GM21381 (cell line): ENCODE measurements at regions not wholly inside any gene's neighbourhood (a gene's known extent, or its start where the extent isn't known, plus 50 kb on each side); places are given as distances from the start of the nearest gene placed in this dataset.

ENCODE experiments used
- ATAC-seq: cut with Tn5 transposase; IDR thresholded peaks from one replicate; pipeline ENCODE4 v1.9.1; 2021; ENCODE audit warnings: mild to moderate bottlenecking, moderate library complexity; ENCODE audit not compliant: unreplicated experiment

- no peak for ATAC-seq
Measured at GRCh38 chr2:136377423-136378382, 259.8 kb upstream of the CXCR4 start.

DNA sequence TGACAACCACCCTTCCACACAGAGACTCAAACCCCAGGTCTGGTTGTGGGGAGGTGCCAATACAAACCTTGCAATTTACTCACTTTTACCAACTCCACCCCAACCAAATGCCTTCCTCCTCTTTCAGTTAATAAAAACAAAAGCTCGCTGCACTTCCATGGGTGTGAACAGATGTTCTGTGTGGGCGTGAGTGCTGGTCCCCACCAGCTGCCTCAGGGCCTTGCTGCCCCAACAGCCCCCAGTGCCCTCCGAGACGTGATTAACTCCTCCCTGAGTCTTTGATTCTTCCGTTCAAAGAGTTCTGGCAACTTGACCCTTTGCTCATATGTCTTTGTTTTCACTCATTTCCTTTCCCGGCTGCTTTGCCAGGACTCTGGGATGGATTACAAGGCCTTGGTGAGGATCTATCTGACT, 258.9 kb upstream of the CXCR4 start:
- ATAC-seq = no peak

DNA sequence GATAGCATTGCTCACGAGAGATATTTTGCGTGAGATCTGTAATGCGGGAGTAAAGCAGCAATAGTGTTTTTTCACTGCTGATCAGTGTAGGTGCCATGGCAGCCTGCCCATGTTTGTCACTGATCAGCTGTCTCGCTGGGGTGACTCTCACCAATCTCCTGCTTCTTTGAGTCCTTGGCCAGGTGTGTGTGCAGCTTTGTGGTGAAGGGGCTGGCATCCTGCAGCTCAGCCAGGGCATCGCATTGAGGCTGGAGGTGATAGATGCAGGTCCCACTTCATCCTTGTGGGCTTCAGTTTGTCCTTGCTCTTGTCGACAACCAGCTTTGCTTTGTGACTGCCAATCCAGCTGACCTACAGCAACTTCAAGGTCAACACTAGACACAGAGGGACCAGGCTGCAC, 258.3 kb upstream of the CXCR4 start:
- ATAC-seq = no peak

DNA sequence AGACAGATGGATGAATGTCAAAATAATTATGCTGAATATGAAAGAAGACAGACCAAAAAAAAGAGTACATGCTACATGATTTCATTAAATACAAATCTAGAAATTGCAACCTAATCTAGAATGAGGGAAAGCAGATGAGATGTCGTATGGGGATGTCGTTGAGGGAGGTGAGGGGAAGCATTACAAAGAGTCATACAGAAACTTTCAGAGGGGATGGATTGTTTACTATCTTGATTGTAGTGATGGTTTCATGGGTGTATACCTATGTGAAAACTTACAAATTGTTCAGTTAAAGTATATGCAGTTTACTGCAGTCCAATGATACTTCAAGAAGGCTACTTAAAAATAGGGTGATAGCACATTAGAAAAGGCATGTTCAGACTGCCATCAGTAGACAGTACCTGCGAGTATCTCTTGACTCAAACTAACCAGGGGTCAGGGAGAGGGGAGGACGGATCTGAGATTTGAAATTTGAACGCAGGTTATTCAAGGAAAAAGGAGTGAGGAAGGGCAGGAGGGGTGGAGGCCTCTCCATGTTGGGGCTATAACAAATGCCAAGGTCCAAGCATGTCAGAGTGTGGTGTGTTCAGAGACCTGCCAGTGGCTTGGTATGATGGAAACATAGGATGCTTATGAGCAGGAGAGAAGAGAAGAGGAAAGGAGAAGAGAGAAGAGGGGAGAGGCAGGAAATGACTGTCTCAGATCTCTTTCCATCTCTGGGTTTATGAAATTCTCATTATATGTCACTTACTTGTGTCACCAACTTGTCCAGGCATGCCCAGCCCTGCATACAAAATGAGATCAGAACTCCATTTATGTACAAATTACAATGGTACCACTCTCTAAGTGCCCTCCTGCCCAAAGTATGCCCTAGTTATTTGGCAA, 257.3 kb upstream of the CXCR4 start:
- ATAC-seq = peak; percentile 44

DNA sequence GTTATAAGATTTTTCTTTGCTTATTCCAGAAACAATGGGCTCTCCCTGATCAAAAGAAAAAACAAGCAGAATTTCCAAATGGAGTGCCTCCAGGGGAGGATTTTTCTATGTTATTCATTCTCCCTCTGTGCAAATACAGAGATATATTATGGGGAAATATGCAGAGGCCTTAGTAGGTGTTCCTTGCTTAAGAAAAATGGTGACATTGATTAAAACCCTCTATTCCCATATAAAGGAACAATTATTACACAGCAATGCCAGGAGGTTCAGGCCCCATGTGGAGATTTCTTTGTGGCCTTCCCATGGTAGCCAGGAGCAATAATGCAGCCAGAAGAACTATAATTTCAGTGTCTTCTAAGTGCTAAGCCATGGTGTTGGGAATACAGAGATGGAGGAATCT, 255.9 kb upstream of the CXCR4 start:
- no peak for ATAC-seq

DNA sequence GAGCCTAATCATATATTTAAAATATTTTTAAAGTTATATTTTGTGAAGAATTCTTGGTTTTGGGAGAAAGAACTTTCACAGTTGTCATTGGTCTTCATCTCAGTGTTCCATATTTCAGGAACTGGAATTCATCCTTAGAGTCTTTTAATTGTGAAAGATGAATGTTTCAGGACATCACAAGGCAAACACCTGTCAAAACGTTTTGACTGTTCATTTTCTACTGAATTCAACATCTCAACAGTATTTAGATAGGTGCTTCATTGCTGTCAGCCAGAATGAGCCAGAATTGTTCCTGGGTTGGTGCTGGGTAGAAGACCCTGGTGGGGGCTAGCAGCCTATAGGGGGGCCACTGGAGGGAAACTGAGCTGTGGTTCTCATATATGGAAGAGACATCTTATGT, 255.1 kb upstream of the CXCR4 start:
- ATAC-seq = no peak

DNA sequence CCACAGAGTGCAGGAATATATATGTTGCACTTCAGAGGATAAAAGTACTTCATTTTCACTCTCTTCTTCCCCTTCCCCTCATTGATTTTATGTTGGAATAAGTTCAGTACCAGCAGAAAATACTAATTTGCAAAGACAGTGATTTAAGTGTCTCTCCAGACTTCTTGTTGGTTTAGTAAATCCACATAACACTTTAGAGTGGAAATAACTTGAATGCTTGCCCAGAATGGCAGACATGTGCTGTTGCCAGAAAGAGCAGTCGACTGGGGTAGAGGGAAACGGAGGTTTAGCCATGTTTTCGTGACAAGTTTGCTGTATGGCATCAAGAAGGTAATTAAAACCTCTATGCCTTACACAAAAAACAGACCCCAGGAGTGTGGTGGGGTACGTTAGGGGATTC, 246.0 kb upstream of the CXCR4 start:
- no peak for ATAC-seq

DNA sequence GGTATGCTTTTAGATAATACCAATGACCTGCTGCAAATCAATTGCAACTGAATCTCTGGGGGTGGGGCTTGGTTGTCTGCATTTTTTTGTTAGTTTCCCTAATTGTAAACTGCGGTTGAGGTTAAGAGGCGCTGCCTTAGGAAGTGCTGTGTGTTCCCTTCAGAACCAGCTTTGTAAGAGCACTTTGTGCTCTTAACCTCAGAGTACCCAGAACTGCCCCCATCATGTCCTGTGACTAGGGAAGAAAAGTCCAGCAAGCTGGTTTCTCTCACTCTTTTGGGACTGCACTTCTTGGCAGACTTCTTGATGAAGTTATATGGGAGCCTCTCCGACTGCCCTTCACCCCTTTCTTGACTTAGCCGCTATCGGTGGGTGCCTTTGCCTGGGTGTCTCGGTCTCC, 245.5 kb upstream of the CXCR4 start:
- ATAC-seq = no peak

GRCh38 chr2:136362676-136363390, 244.9 kb upstream of the CXCR4 start:
- peak; percentile 99 for ATAC-seq

DNA sequence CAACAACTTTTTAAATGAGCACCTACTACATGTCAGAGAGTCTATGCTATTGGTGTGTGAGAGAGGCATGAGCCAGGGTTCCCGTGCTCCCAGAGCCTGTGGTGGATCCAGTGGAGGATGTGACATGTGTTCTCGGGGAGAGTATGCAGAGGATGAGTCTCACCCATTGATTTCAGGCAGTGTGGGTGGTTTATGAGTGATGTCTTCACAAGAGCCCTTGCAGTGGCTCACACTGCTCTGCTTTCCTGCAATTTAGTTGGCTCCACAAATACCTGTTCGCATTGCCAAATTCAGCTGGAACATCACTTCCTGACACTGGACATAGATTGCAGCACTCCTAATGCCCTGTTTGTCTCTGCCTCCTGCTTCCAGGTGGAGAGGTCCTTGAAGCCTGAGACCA, 243.6 kb upstream of the CXCR4 start:
- ATAC-seq = no peak

DNA sequence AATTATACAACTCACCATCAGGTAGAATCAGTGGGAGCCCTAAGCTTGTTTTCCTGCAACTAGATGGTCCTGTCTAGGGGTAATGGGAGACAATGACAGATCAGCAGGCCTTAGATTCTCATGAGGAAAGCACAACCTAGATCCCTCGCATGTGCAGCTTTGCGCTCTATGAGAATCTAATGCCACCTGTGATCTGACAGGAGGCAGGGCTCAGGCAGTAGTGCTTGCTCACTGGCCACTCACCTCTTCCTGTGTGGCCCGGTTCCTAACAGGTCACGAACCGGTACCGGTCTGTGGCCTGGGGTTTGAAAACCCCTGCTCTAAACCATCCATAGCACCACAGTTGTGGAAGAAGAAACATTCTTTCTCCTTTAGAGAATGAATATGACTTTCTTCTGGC, 242.8 kb upstream of the CXCR4 start:
- ATAC-seq = no peak

- ATAC-seq = no peak
Measured at GRCh38 chr2:136359121-136359965, 241.4 kb upstream of the CXCR4 start.

- ATAC-seq = no peak
Measured at GRCh38 chr2:136358576-136358975, 240.6 kb upstream of the CXCR4 start.

GRCh38 chr2:136357007-136357380, 239.0 kb upstream of the CXCR4 start:
- ATAC-seq = no peak

DNA sequence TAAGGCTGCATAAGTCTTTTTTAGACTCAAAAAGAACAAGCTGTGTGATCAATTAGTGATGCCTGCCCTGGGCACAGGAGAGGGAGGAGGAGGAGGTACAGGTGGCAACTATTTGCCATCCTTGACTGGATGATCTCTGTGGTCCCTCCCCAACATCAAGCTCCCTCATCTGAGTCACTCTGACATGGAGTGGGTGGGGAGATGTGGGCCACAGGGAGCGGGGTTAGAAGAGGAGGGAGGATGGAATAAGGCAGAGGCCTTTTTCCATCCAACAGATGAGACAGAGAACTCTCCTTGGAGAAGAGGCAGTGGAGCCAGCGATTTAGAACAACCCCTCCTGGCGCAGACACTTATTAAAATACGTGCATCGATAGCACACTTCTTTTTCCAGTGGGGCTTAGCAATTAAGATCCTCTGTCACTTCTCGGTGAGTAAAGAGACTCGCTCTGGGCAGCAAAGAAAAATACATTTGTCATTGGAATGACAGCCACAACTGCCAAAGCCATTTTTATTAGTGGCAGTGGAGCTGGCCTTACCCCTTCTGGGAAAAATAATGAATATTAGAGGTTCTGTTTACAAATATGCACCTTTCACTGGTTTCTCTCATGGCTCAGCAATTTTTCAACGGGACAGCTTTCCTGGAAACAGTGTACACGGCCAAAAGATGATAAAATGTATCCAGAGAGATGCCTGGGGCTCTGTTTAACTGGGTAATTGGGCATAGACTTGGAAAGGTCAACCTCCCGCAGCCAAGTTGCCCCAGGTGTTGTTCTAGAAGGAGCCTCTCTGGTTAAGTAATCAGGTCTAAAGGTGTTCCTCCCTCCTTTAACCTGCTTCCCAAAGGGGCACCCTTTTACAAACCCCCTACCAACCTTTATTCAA, 238.4 kb upstream of the CXCR4 start:
- ATAC-seq = no peak

DNA sequence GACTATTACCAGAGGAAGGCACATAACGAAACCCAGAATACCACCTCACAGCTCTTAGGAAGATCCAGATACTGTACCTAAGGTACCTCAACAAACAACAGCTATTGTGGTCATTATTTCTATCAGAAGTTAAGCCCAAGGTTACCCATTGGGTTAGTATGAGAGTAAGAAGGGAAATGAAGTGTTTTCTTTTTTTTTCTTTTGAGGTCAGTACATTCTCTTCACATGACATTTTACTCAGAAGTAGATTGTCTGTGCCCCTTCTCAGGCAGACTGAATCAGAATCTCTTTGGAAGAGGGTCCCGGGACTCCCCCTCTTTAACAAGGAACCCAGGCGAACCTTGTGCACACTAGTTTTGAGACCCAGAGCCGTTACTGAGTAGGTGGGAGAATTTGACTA, 233.7 kb upstream of the CXCR4 start:
- no peak for ATAC-seq

GRCh38 chr2:136347981-136348380, 230.0 kb upstream of the CXCR4 start:
- no peak for ATAC-seq

DNA sequence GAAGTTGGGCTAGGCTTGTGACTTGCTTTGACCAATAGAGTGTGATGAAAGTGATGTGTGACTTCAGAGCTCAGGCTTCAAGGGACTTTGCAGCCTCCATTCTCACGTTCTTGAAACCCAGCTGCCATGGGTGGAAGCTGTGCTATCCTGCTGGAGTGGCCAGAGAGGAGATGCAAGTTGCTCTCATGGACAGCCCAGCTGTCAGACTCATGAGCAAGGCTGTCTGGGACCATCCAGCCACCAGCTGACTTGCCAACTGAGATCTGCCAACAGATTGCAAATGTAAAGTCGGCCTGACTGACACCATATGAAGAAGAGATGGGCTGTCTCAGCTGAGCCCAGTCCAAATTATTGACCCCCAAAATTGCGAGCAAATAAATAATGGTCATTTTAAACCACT, 226.4 kb upstream of the CXCR4 start:
- ATAC-seq = no peak

GRCh38 chr2:136342138-136342537, 224.2 kb upstream of the CXCR4 start:
- no peak for ATAC-seq
